HCT116 (cell line): ENCODE measurements at regions not wholly inside any gene's neighbourhood (a gene's known extent, or its start where the extent isn't known, plus 50 kb on each side); places are given as distances from the start of the nearest gene placed in this dataset.

ENCODE experiments used
- ATAC-seq: fragments of 200-7000 bp; cut with Tn5 transposase; 2 replicates; pipeline ENCODE4 v1.9.1; 2020; ENCODE audit warnings: mild to moderate bottlenecking, moderate library complexity
- BruUV-seq: library from RNA; stranded (reverse); fragments of 400-500 nt; replicated peaks from 2 replicates; lab custom pipeline; 2021; lab: Mats Ljungman, UMichigan
- CTCF ChIA-PET: fragments of 300-600 bp; sonication (Branson Sonifier 250); formaldehyde crosslinking; loops from one replicate; lab custom pipeline; 2021; ENCODE audit warnings: antibody characterized with exemption; lab: Charles Lee
- POLR2A ChIA-PET: fragments of 300-600, 350-600 bp; sonication (Branson Sonifier 250); formaldehyde crosslinking; loops from one replicate; lab custom pipeline; 2021; ENCODE audit warnings: antibody characterized with exemption; lab: Charles Lee
- RAD21 ChIA-PET, 2 experiments: fragments of 300-600 bp; sonication (Branson Sonifier 250); formaldehyde crosslinking; loops; one replicate each; lab custom pipeline; 2023; ENCODE audit warnings: low total read pairs in 2 of 2; ENCODE audit not compliant: uncharacterized antibody in 2 of 2, unreplicated experiment in 2 of 2, low non-redundant PET in 1 of 2; lab: Charles Lee
- DNase-seq: peaks from one replicate; pipeline ENCODE4 v3.0.0-alpha.2; 2010; ENCODE audit warnings: low read depth, low spot score
- H2AFZ ChIP-seq: fragments of 200-600 bp; shearing (Covaris generic), sonication (generic); 2 replicates; pipeline ENCODE4 v1.6.1; 2017; ENCODE audit warnings: low read depth, mixed run types, mixed read lengths, antibody characterized with exemption, low read length; ENCODE audit not compliant: poor library complexity, severe bottlenecking
- H3K27ac ChIP-seq: 2 replicates; pipeline ENCODE4 v1.5.1; 2012; ENCODE audit warnings: low read depth, low read length
- H3K27me3 ChIP-seq: fragments of 200-600 bp; sonication (generic); 2 replicates; pipeline ENCODE4 v1.6.1; 2016; ENCODE audit warnings: mixed run types, low read length, mixed read lengths; ENCODE audit not compliant: insufficient read depth
- H3K36me3 ChIP-seq, 2 experiments: fragments of 200-500 bp in 1 of 2; fragments of 200-600 bp in 1 of 2; sonication (Bioruptor generic) in 1 of 2; sonication (generic) in 1 of 2; 2 replicates each; pipeline versions ENCODE4 v1.5.1 to v1.6.1; 2014 to 2016; ENCODE audit warnings: low read length in 2 of 2, inconsistent platforms in 1 of 2, mixed read lengths in 1 of 2, mixed run types in 1 of 2; ENCODE audit not compliant: insufficient read depth in 2 of 2, control insufficient read depth in 1 of 2
- H3K4me1 ChIP-seq, 2 experiments: fragments of 200-600 bp in 1 of 2; sonication (generic) in 1 of 2; 2 replicates each; pipeline versions ENCODE4 v1.5.1 to v1.6.1; 2012 to 2017; ENCODE audit warnings: low read length in 2 of 2, inconsistent platforms in 1 of 2, mild to moderate bottlenecking in 1 of 2, mixed read lengths in 1 of 2, mixed run types in 1 of 2, moderate library complexity in 1 of 2; ENCODE audit not compliant: insufficient read depth in 2 of 2, control insufficient read depth in 1 of 2
- H3K4me2 ChIP-seq: fragments of 200-600 bp; sonication (generic); 2 replicates; pipeline ENCODE4 v1.6.1; 2017; ENCODE audit warnings: mixed run types, low read length, mixed read lengths
- H3K4me3 ChIP-seq, 2 experiments: fragments of 200-600 bp in 1 of 2; sonication (generic) in 1 of 2; replicated peaks in 1 of 2; 2 replicates each; pipeline ENCODE4 v1.5.1; 2011 to 2016; ENCODE audit warnings: low read length in 2 of 2, control low read depth in 1 of 2, low read depth in 1 of 2, mild to moderate bottlenecking in 1 of 2, mixed read lengths in 1 of 2, mixed run types in 1 of 2
- H3K79me2 ChIP-seq: fragments of 200-600 bp; sonication (generic); 2 replicates; pipeline ENCODE4 v1.6.1; 2017; ENCODE audit warnings: mild to moderate bottlenecking, mixed run types, low read length, moderate library complexity, mixed read lengths; ENCODE audit not compliant: insufficient read depth
- H3K9ac ChIP-seq: fragments of 200-600 bp; sonication (generic); 2 replicates; pipeline ENCODE4 v1.6.1; 2016; ENCODE audit warnings: low read length, mixed read lengths
- H3K9me2 ChIP-seq: fragments of 200-600 bp; sonication (generic), shearing (Covaris generic); 2 replicates; pipeline ENCODE4 v1.6.1; 2017; ENCODE audit warnings: mixed run types, mild to moderate bottlenecking, moderate library complexity; ENCODE audit not compliant: insufficient read depth
- H3K9me3 ChIP-seq, 2 experiments: fragments of 200-500 bp in 1 of 2; fragments of 200-600 bp in 1 of 2; sonication (Bioruptor generic) in 1 of 2; sonication (generic) in 1 of 2; 2 replicates each; pipeline ENCODE4 v1.6.1; 2014 to 2017; ENCODE audit warnings: low read length in 2 of 2, mixed read lengths in 2 of 2, inconsistent platforms in 1 of 2, low read depth in 1 of 2, mild to moderate bottlenecking in 1 of 2, mixed run types in 1 of 2, moderate library complexity in 1 of 2; ENCODE audit not compliant: control insufficient read depth in 1 of 2, insufficient read depth in 1 of 2
- H4K20me1 ChIP-seq: fragments of 200-600 bp; sonication (generic), shearing (Covaris generic); 2 replicates; pipeline ENCODE4 v1.6.1; 2017; ENCODE audit warnings: mixed run types, mild to moderate bottlenecking, moderate library complexity; ENCODE audit not compliant: insufficient read depth
- ATF3 ChIP-seq: IDR thresholded peaks from 2 replicates; pipeline ENCODE4 v1.6.1; 2012
- CBX3 ChIP-seq: IDR thresholded peaks from 2 replicates; pipeline ENCODE4 v1.6.1; 2012; ENCODE audit warnings: low read depth
- EGR1 ChIP-seq: IDR thresholded peaks from 2 replicates; pipeline ENCODE4 v1.6.1; 2012; ENCODE audit warnings: low read depth
- ELF1 ChIP-seq: IDR thresholded peaks from 2 replicates; pipeline ENCODE4 v1.6.1; 2012; ENCODE audit warnings: low read depth, borderline replicate concordance
- EZH2 ChIP-seq: fragments of 200-600 bp; sonication (generic); IDR thresholded peaks from 2 replicates; pipeline ENCODE4 v1.6.1; 2017; ENCODE audit warnings: antibody characterized with exemption, mixed run types
- EZH2phosphoT487 ChIP-seq: fragments of 200-600 bp; IDR thresholded peaks from 2 replicates; pipeline ENCODE4 v1.6.1; 2018; ENCODE audit warnings: antibody characterized with exemption, borderline replicate concordance
- FOSL1 ChIP-seq: IDR thresholded peaks from 2 replicates; pipeline ENCODE4 v1.6.1; 2012; ENCODE audit warnings: low read depth
- POLR2A ChIP-seq: IDR thresholded peaks from 2 replicates; pipeline ENCODE4 v1.7.0; 2011; ENCODE audit warnings: borderline replicate concordance; ENCODE audit not compliant: insufficient read depth, insufficient read length; ENCODE audit errors: extremely low read depth
- RAD21 ChIP-seq: IDR thresholded peaks from 2 replicates; pipeline ENCODE4 v1.6.1; 2012; ENCODE audit warnings: low read depth, mild to moderate bottlenecking
- REST ChIP-seq: IDR thresholded peaks from 2 replicates; pipeline ENCODE4 v1.6.1; 2012; ENCODE audit warnings: low read depth
- SIN3A ChIP-seq: IDR thresholded peaks from 2 replicates; pipeline ENCODE4 v1.6.1; 2012; ENCODE audit warnings: low read depth
- SP1 ChIP-seq: IDR thresholded peaks from 2 replicates; pipeline ENCODE4 v1.6.1; 2012; ENCODE audit warnings: low read depth
- SRF ChIP-seq: IDR thresholded peaks from 2 replicates; pipeline ENCODE4 v1.6.1; 2012; ENCODE audit warnings: low read depth
- ZNF274 ChIP-seq: fragments of 200-500 bp; sonication (Bioruptor generic); IDR thresholded peaks from 2 replicates; pipeline ENCODE4 v1.6.1; 2014; ENCODE audit warnings: mild to moderate bottlenecking, low read depth, low read length, inconsistent platforms
- intact Hi-C: fragments of 100-400 bp; cut with micrococcal nuclease; formaldehyde crosslinking; loops from 2 replicates; pipeline ENCODE4 v1.10.0; 2022
- TF ChIP-seq, protein P1 (sequence below): IDR thresholded peaks from 2 replicates; pipeline ENCODE4 v1.6.1; 2011; ENCODE audit warnings: mild to moderate bottlenecking, low read length, moderate library complexity; ENCODE audit not compliant: insufficient replicate concordance; ENCODE audit errors: extremely low read depth

GRCh38 chr13:23991119-23991518 lies 93.8 kb upstream of the C1QTNF9B start (continued):
- TF ChIP-seq, protein P1, sequence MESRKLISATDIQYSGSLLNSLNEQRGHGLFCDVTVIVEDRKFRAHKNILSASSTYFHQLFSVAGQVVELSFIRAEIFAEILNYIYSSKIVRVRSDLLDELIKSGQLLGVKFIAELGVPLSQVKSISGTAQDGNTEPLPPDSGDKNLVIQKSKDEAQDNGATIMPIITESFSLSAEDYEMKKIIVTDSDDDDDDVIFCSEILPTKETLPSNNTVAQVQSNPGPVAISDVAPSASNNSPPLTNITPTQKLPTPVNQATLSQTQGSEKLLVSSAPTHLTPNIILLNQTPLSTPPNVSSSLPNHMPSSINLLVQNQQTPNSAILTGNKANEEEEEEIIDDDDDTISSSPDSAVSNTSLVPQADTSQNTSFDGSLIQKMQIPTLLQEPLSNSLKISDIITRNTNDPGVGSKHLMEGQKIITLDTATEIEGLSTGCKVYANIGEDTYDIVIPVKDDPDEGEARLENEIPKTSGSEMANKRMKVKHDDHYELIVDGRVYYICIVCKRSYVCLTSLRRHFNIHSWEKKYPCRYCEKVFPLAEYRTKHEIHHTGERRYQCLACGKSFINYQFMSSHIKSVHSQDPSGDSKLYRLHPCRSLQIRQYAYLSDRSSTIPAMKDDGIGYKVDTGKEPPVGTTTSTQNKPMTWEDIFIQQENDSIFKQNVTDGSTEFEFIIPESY = no peak
- TF ChIP-seq SP1 = no peak
- no peak for TF ChIP-seq EZH2
- TF ChIP-seq ELF1 = no peak
- no peak for TF ChIP-seq SRF

- no peak for ATAC-seq
- no peak overlapping the region for H2AFZ ChIP-seq
- no peak overlapping the region for H3K4me2 ChIP-seq
- no peak overlapping the region for H3K27ac ChIP-seq
- TF ChIP-seq CBX3 = no peak
- TF ChIP-seq SRF = no peak
- no peak for TF ChIP-seq POLR2A
- no peak for TF ChIP-seq SIN3A
- no peak for TF ChIP-seq ATF3
- no peak for TF ChIP-seq ZNF274
- no peak for TF ChIP-seq FOSL1
- no peak for TF ChIP-seq SP1
- no peak for TF ChIP-seq EGR1
- TF ChIP-seq RAD21 = no peak
- TF ChIP-seq REST = no peak
- no peak for TF ChIP-seq ELF1
- TF ChIP-seq, protein P1 = no peak
- TF ChIP-seq EZH2phosphoT487 = no peak
- TF ChIP-seq, all 23 proteins: peak for 0
- H3K9me2 ChIP-seq = no peaks in the 10 kb centered on the region
- ChIA-PET CTCF (no interaction called here), POLR2A (no interaction called here), RAD21 (no interaction called here)
- H3K4me3 ChIP-seq = no peak overlapping the region
- intact Hi-C loops = no loop called here
- H3K36me3 ChIP-seq = no peaks in the 10 kb centered on the region
- H3K9ac ChIP-seq = no peak overlapping the region
- no TSS peak for BruUV-seq
- no peaks in the 10 kb centered on the region for H3K9me3 ChIP-seq
- no peaks in the 10 kb centered on the region for H3K79me2 ChIP-seq
- no peak for DNase-seq
- H3K4me1 ChIP-seq = no peaks in the 10 kb centered on the region
- H4K20me1 ChIP-seq = no peaks in the 10 kb centered on the region
- H3K27me3 ChIP-seq = peaks cover 8% of the 10 kb centered on the region; the same call in 1 of the 2 replicates
Observed at GRCh38 chr13:23992781-23993679, 95.7 kb upstream of the C1QTNF9B start.
